ENCODE measurements at regions not wholly inside any gene's neighbourhood (a gene's known extent, or its start where the extent isn't known, plus 50 kb on each side); places are given as distances from the start of the nearest gene placed in this dataset.

DNA sequence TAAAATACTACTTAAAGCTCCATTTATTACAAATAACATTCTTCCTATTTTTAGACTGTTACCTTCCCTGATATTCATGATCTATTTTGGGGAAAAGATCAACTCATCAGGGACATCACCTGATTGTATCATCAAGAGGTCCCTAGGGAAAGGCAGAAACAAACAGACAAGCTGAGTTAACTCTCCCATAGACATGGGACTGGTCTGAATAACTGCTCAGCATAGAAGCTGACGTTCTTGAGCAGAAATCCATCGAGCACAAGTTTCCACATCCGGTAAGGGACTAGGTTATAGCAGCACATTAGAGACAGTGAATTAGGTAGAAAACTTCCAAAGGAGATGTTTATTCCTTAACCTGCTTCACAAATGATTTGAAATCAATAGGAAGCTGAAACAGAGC is 1100.4 kb upstream of the SLC39A10 start:
- Histone ChIP-seq H3K27me3 (ENCODE audit: insufficient read depth, low read length) (no peaks in the 10 kb centered on the region), H2BK12ac (ENCODE audit: low read length) (no peak overlapping the region), H3K9me3 (ENCODE audit: insufficient read depth, low read depth, low read length) (no peaks in the 10 kb centered on the region), H2BK120ac (ENCODE audit: insufficient read depth, low read length, poor library complexity) (no peak overlapping the region), H4K8ac (ENCODE audit: low read depth, low read length) (no peak overlapping the region), H3K79me1 (ENCODE audit: low read length) (no peaks in the 10 kb centered on the region), H3K4me1 (ENCODE audit: control insufficient read depth in 1 of 2, insufficient read depth in 2 of 2, low read length in 2 of 2) (no peaks in the 10 kb centered on the region), H2BK5ac (ENCODE audit: low read depth, low read length, poor library complexity) (no peak overlapping the region), H3K27ac (ENCODE audit: low read depth, low read length) (no peak overlapping the region), H3K79me2 (ENCODE audit: control insufficient read depth, insufficient read depth, low read length, poor library complexity) (no peaks in the 10 kb centered on the region), H3K9ac (ENCODE audit: low read length) (no peak overlapping the region), H3K4me3 (ENCODE audit: low read depth, low read length) (no peak overlapping the region), H3K23ac (ENCODE audit: low read length) (no peak overlapping the region), H3K36me3 (ENCODE audit: control insufficient read depth in 1 of 2, insufficient read depth in 2 of 2, low read length in 2 of 2) (no peaks in the 10 kb centered on the region), H2AFZ (ENCODE audit: insufficient read depth, low read length, poor library complexity) (no peak overlapping the region), H4K12ac (ENCODE audit: low read depth, low read length) (no peak overlapping the region), H4K91ac (ENCODE audit: low read depth, low read length) (no peak overlapping the region), H3K4ac (ENCODE audit: low read depth, low read length) (no peak overlapping the region), H2AK5ac (ENCODE audit: low read length) (no peak overlapping the region), H3K18ac (ENCODE audit: low read length) (no peak overlapping the region), H3K14ac (ENCODE audit: low read length) (no peak overlapping the region), H3K4me2 (ENCODE audit: low read length) (no peak overlapping the region)
- DNase-seq, result no peak
- no CpG with 5 or more reads among the region's 3 CpGs for WGBS (ENCODE audit: extremely low coverage, insufficient coverage, insufficient read length)

DNA sequence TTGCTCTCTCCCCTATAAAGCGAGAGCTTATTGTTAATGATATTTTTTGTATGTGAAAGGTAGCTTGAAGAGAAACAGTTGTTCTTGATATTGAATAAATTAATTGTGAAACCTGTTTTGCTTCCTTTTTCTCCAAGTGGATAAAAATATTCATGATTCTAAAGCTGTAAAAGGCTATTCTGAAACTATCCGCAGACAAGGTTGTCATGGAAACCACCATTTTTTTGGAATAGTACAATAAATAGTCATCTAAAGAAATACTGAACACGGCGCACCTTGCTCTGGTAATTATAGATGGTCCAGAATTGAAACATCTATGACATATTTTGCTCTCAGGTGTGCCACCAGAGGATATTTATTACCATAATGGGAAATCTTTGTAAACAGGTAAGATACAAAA is 1103.0 kb upstream of the SLC39A10 start:
- no CpG with 5 or more reads among the region's 4 CpGs for WGBS (ENCODE audit: extremely low coverage, insufficient coverage, insufficient read length)
- H3K36me3 ChIP-seq (ENCODE audit: control insufficient read depth in 1 of 2, insufficient read depth in 2 of 2, low read length in 2 of 2), result no peaks in the 10 kb centered on the region
- no peak overlapping the region for H4K91ac ChIP-seq (ENCODE audit: low read depth, low read length)
- no peak overlapping the region for H3K4ac ChIP-seq (ENCODE audit: low read depth, low read length)
- H4K12ac ChIP-seq (ENCODE audit: low read depth, low read length), result no peak overlapping the region
- H3K27ac ChIP-seq (ENCODE audit: low read depth, low read length), result no peak overlapping the region
- no peaks in the 10 kb centered on the region for H3K4me1 ChIP-seq (ENCODE audit: control insufficient read depth in 1 of 2, insufficient read depth in 2 of 2, low read length in 2 of 2)
- H3K23ac ChIP-seq (ENCODE audit: low read length), result no peak overlapping the region
- H4K8ac ChIP-seq (ENCODE audit: low read depth, low read length), result no peak overlapping the region
- no peak overlapping the region for H2BK5ac ChIP-seq (ENCODE audit: low read depth, low read length, poor library complexity)
- no peak overlapping the region for H3K14ac ChIP-seq (ENCODE audit: low read length)
- no peaks in the 10 kb centered on the region for H3K79me2 ChIP-seq (ENCODE audit: control insufficient read depth, insufficient read depth, low read length, poor library complexity)
- DNase-seq, result no peak
- no peak overlapping the region for H2AFZ ChIP-seq (ENCODE audit: insufficient read depth, low read length, poor library complexity)
- no peak overlapping the region for H2AK5ac ChIP-seq (ENCODE audit: low read length)
- H2BK120ac ChIP-seq (ENCODE audit: insufficient read depth, low read length, poor library complexity), result no peak overlapping the region
- no peak overlapping the region for H3K4me3 ChIP-seq (ENCODE audit: low read depth, low read length)
- H3K18ac ChIP-seq (ENCODE audit: low read length), result no peak overlapping the region
- no peaks in the 10 kb centered on the region for H3K27me3 ChIP-seq (ENCODE audit: insufficient read depth, low read length)
- H3K9me3 ChIP-seq (ENCODE audit: insufficient read depth, low read depth, low read length), result no peaks in the 10 kb centered on the region
- no peak overlapping the region for H3K9ac ChIP-seq (ENCODE audit: low read length)
- H2BK12ac ChIP-seq (ENCODE audit: low read length), result no peak overlapping the region
- H3K4me2 ChIP-seq (ENCODE audit: low read length), result no peak overlapping the region
- H3K79me1 ChIP-seq (ENCODE audit: low read length), result no peaks in the 10 kb centered on the region

DNA sequence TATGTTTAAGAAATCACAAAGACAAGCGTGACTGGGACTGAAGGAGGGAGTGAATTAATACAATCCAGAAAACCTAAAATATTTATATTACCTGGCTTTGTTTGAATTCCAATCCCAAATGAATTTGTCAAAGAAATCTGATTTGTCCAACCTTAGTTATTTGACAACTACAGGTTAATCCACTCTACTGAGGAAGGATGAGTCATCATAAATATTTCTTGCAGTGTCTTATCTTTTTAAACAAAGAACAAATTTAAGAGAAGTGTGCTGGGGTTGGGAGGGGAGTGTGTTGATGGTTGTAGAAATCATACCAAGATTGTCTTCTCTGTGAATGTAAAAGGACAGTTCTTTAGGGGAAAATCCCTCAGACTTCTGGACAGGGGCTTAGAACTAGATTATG is 1106.3 kb upstream of the SLC39A10 start:
- Histone ChIP-seq H3K79me1 (ENCODE audit: low read length) (no peaks in the 10 kb centered on the region), H3K36me3 (ENCODE audit: control insufficient read depth in 1 of 2, insufficient read depth in 2 of 2, low read length in 2 of 2) (no peaks in the 10 kb centered on the region), H3K23ac (ENCODE audit: low read length) (no peak overlapping the region), H3K79me2 (ENCODE audit: control insufficient read depth, insufficient read depth, low read length, poor library complexity) (no peaks in the 10 kb centered on the region), H4K8ac (ENCODE audit: low read depth, low read length) (no peak overlapping the region), H3K9me3 (ENCODE audit: insufficient read depth, low read depth, low read length) (no peaks in the 10 kb centered on the region), H4K91ac (ENCODE audit: low read depth, low read length) (no peak overlapping the region), H3K18ac (ENCODE audit: low read length) (no peak overlapping the region), H2AK5ac (ENCODE audit: low read length) (no peak overlapping the region), H3K4me1 (ENCODE audit: control insufficient read depth in 1 of 2, insufficient read depth in 2 of 2, low read length in 2 of 2) (no peaks in the 10 kb centered on the region), H2BK120ac (ENCODE audit: insufficient read depth, low read length, poor library complexity) (no peak overlapping the region), H3K27me3 (ENCODE audit: insufficient read depth, low read length) (no peaks in the 10 kb centered on the region), H3K27ac (ENCODE audit: low read depth, low read length) (no peak overlapping the region), H2BK5ac (ENCODE audit: low read depth, low read length, poor library complexity) (no peak overlapping the region), H2BK12ac (ENCODE audit: low read length) (no peak overlapping the region), H3K14ac (ENCODE audit: low read length) (no peak overlapping the region), H3K4ac (ENCODE audit: low read depth, low read length) (no peak overlapping the region), H3K4me3 (ENCODE audit: low read depth, low read length) (no peak overlapping the region), H2AFZ (ENCODE audit: insufficient read depth, low read length, poor library complexity) (no peak overlapping the region), H3K4me2 (ENCODE audit: low read length) (no peak overlapping the region), H3K9ac (ENCODE audit: low read length) (no peak overlapping the region), H4K12ac (ENCODE audit: low read depth, low read length) (no peak overlapping the region)
- no CpG with 5 or more reads among the region's 1 CpG for WGBS (ENCODE audit: extremely low coverage, insufficient coverage, insufficient read length)
- DNase-seq, result peak in 1 of 2 donors; percentile 31

DNA sequence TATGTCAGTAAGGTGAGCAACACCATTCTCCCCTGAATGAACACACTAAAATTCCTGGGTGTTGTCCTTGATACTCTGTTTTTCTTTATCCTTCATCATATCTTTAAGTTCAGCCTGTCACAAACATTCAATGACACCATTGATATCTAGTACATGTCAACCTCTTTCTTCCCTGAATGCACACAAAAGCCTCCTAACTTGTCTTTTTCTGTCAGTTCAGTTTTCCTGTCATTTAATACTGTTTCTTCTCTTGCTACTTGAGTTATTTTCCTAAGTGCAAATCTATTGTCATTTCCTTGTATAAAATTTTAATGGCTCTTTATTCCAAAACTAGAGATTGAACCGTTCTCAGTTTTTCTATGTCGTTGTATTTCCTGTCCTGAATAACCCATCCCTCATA is 1107.6 kb upstream of the SLC39A10 start:
- no peak overlapping the region for H3K4me3 ChIP-seq (ENCODE audit: low read depth, low read length)
- H3K4ac ChIP-seq (ENCODE audit: low read depth, low read length), result no peak overlapping the region
- H3K9ac ChIP-seq (ENCODE audit: low read length), result no peak overlapping the region
- H3K27ac ChIP-seq (ENCODE audit: low read depth, low read length), result no peak overlapping the region
- no peak overlapping the region for H4K12ac ChIP-seq (ENCODE audit: low read depth, low read length)
- H2BK5ac ChIP-seq (ENCODE audit: low read depth, low read length, poor library complexity), result no peak overlapping the region
- no peak overlapping the region for H3K4me2 ChIP-seq (ENCODE audit: low read length)
- no peak overlapping the region for H2BK12ac ChIP-seq (ENCODE audit: low read length)
- WGBS (ENCODE audit: extremely low coverage, insufficient coverage, insufficient read length), result no CpG with 5 or more reads among the region's 2 CpGs
- no peak for DNase-seq
- no peaks in the 10 kb centered on the region for H3K9me3 ChIP-seq (ENCODE audit: insufficient read depth, low read depth, low read length)
- H2AK5ac ChIP-seq (ENCODE audit: low read length), result no peak overlapping the region
- no peak overlapping the region for H2BK120ac ChIP-seq (ENCODE audit: insufficient read depth, low read length, poor library complexity)
- H3K4me1 ChIP-seq (ENCODE audit: control insufficient read depth in 1 of 2, insufficient read depth in 2 of 2, low read length in 2 of 2), result no peaks in the 10 kb centered on the region
- no peaks in the 10 kb centered on the region for H3K27me3 ChIP-seq (ENCODE audit: insufficient read depth, low read length)
- H3K23ac ChIP-seq (ENCODE audit: low read length), result no peak overlapping the region
- H3K36me3 ChIP-seq (ENCODE audit: control insufficient read depth in 1 of 2, insufficient read depth in 2 of 2, low read length in 2 of 2), result no peaks in the 10 kb centered on the region
- H3K18ac ChIP-seq (ENCODE audit: low read length), result no peak overlapping the region
- no peak overlapping the region for H2AFZ ChIP-seq (ENCODE audit: insufficient read depth, low read length, poor library complexity)
- H3K14ac ChIP-seq (ENCODE audit: low read length), result no peak overlapping the region
- H3K79me2 ChIP-seq (ENCODE audit: control insufficient read depth, insufficient read depth, low read length, poor library complexity), result no peaks in the 10 kb centered on the region
- no peaks in the 10 kb centered on the region for H3K79me1 ChIP-seq (ENCODE audit: low read length)
- no peak overlapping the region for H4K8ac ChIP-seq (ENCODE audit: low read depth, low read length)
- no peak overlapping the region for H4K91ac ChIP-seq (ENCODE audit: low read depth, low read length)

Measured in trophoblast cell (in vitro differentiated cells and primary cell).